Trophoblast cell (in vitro differentiated cells and primary cell): ENCODE measurements at regions not wholly inside any gene's neighbourhood (a gene's known extent, or its start where the extent isn't known, plus 50 kb on each side); places are given as distances from the start of the nearest gene placed in this dataset.
"Not testable (repeated sequence)": the region's sequence is repeated elsewhere in the genome, so short reads cannot be mapped to it uniquely, and the experiment has no call there.

ENCODE experiments used
- DNase-seq, 2 donors: peaks; one replicate each; pipeline ENCODE4 v3.0.0-alpha.2; 2016
- H2AFZ ChIP-seq: 2 replicates; pipeline ENCODE4 v1.6.1; 2013; ENCODE audit warnings: low read length, moderate library complexity, mild to moderate bottlenecking; ENCODE audit not compliant: insufficient read depth, poor library complexity
- H2AK5ac ChIP-seq: 2 replicates; pipeline ENCODE4 v1.6.1; 2013; ENCODE audit warnings: mild to moderate bottlenecking, low read length
- H2BK120ac ChIP-seq: 2 replicates; pipeline ENCODE4 v1.6.1; 2013; ENCODE audit warnings: low read length, mild to moderate bottlenecking, moderate library complexity; ENCODE audit not compliant: insufficient read depth, poor library complexity
- H2BK12ac ChIP-seq: 2 replicates; pipeline ENCODE4 v1.6.1; 2013; ENCODE audit warnings: mild to moderate bottlenecking, low read length, moderate library complexity
- H2BK5ac ChIP-seq: 2 replicates; pipeline ENCODE4 v1.6.1; 2013; ENCODE audit warnings: low read length, low read depth, moderate library complexity, mild to moderate bottlenecking; ENCODE audit not compliant: poor library complexity
- H3K14ac ChIP-seq: 2 replicates; pipeline ENCODE4 v1.6.1; 2013; ENCODE audit warnings: mild to moderate bottlenecking, low read length
- H3K18ac ChIP-seq: 2 replicates; pipeline ENCODE4 v1.6.1; 2013; ENCODE audit warnings: mild to moderate bottlenecking, low read length
- H3K23ac ChIP-seq: 2 replicates; pipeline ENCODE4 v1.6.1; 2013; ENCODE audit warnings: low read length
- H3K27ac ChIP-seq: 2 replicates; pipeline ENCODE4 v1.5.1; 2013; ENCODE audit warnings: low read depth, mild to moderate bottlenecking, inconsistent platforms, low read length, moderate library complexity
- H3K27me3 ChIP-seq: 2 replicates; pipeline ENCODE4 v1.6.1; 2013; ENCODE audit warnings: inconsistent platforms, mild to moderate bottlenecking, low read length, moderate library complexity; ENCODE audit not compliant: insufficient read depth
- H3K36me3 ChIP-seq, 2 experiments: 1 replicate in 1 of 2; 2 replicates in 1 of 2; pipeline ENCODE4 v1.6.1; 2013; ENCODE audit warnings: low read length in 2 of 2, mild to moderate bottlenecking in 2 of 2, moderate library complexity in 1 of 2; ENCODE audit not compliant: insufficient read depth in 2 of 2, control insufficient read depth in 1 of 2
- H3K4ac ChIP-seq: 2 replicates; pipeline ENCODE4 v1.6.1; 2013; ENCODE audit warnings: low read depth, mild to moderate bottlenecking, low read length, moderate library complexity
- H3K4me1 ChIP-seq, 2 experiments: 1 replicate in 1 of 2; 2 replicates in 1 of 2; pipeline ENCODE4 v1.6.1; 2013; ENCODE audit warnings: low read length in 2 of 2, mild to moderate bottlenecking in 2 of 2, moderate library complexity in 1 of 2; ENCODE audit not compliant: insufficient read depth in 2 of 2, control insufficient read depth in 1 of 2
- H3K4me2 ChIP-seq: 2 replicates; pipeline ENCODE4 v1.6.1; 2013; ENCODE audit warnings: inconsistent platforms, mild to moderate bottlenecking, low read length, moderate library complexity
- H3K4me3 ChIP-seq: 2 replicates; pipeline ENCODE4 v1.5.1; 2013; ENCODE audit warnings: mild to moderate bottlenecking, low read depth, low read length, inconsistent platforms
- H3K79me1 ChIP-seq: one replicate; pipeline ENCODE4 v1.6.1; 2013; ENCODE audit warnings: low read length
- H3K79me2 ChIP-seq: 2 replicates; pipeline ENCODE4 v1.6.1; 2013; ENCODE audit warnings: low read length, mild to moderate bottlenecking; ENCODE audit not compliant: control insufficient read depth, insufficient read depth, poor library complexity
- H3K9ac ChIP-seq: 2 replicates; pipeline ENCODE4 v1.6.1; 2013; ENCODE audit warnings: mild to moderate bottlenecking, low read length
- H3K9me3 ChIP-seq: 2 replicates; pipeline ENCODE4 v1.6.1; 2013; ENCODE audit warnings: low read depth, mild to moderate bottlenecking, control low read depth, inconsistent platforms, low read length; ENCODE audit not compliant: insufficient read depth
- H4K12ac ChIP-seq: 2 replicates; pipeline ENCODE4 v1.6.1; 2013; ENCODE audit warnings: low read depth, mild to moderate bottlenecking, low read length, moderate library complexity
- H4K8ac ChIP-seq: 2 replicates; pipeline ENCODE4 v1.6.1; 2013; ENCODE audit warnings: low read depth, mild to moderate bottlenecking, low read length, moderate library complexity
- H4K91ac ChIP-seq: one replicate; pipeline ENCODE4 v1.6.1; 2013; ENCODE audit warnings: low read depth, mild to moderate bottlenecking, low read length, moderate library complexity
- WGBS: extraction: QIAGEN DNeasy Blood & Tissue Kit; methylation state at CpG from one replicate; pipeline ENCODE4 v1.1.7; 2013; ENCODE audit warnings: missing lambda C conversion rate; ENCODE audit not compliant: insufficient read length, insufficient coverage; ENCODE audit errors: extremely low coverage; 5-methylcytosine and 5-hydroxymethylcytosine counted together

- Histone ChIP-seq H2BK5ac (no peak overlapping the region), H3K4me2 (no peak overlapping the region), H3K79me1 (no peaks in the 10 kb centered on the region), H3K4ac (no peak overlapping the region), H3K27ac (no peak overlapping the region), H3K4me1 (no peaks in the 10 kb centered on the region), H2AK5ac (no peak overlapping the region), H3K14ac (no peak overlapping the region), H3K36me3 (no peaks in the 10 kb centered on the region), H4K91ac (no peak overlapping the region), H4K8ac (no peak overlapping the region), H3K18ac (no peak overlapping the region), H2BK12ac (no peak overlapping the region), H3K9me3 (no peaks in the 10 kb centered on the region), H3K23ac (no peak overlapping the region), H2AFZ (no peak overlapping the region), H3K79me2 (no peaks in the 10 kb centered on the region), H2BK120ac (no peak overlapping the region), H4K12ac (no peak overlapping the region), H3K9ac (no peak overlapping the region), H3K4me3 (no peak overlapping the region), H3K27me3 (no peaks in the 10 kb centered on the region)
- no peak for DNase-seq
- WGBS, result no CpG with 5 or more reads among the region's 1 CpG
Observed at GRCh38 chr12:68482014-68482413, 128.7 kb upstream of the RAP1B start.

- Histone ChIP-seq H3K79me2 (no peaks in the 10 kb centered on the region), H3K79me1 (no peaks in the 10 kb centered on the region), H3K9me3 (no peaks in the 10 kb centered on the region), H3K4me1 (no peaks in the 10 kb centered on the region), H2BK120ac (no peak overlapping the region), H3K4me2 (no peak overlapping the region), H2BK5ac (no peak overlapping the region), H3K27ac (no peak overlapping the region), H4K91ac (no peak overlapping the region), H3K4ac (no peak overlapping the region), H3K36me3 (no peaks in the 10 kb centered on the region), H2AFZ (no peak overlapping the region), H3K18ac (no peak overlapping the region), H4K12ac (no peak overlapping the region), H3K14ac (no peak overlapping the region), H2AK5ac (no peak overlapping the region), H3K4me3 (no peak overlapping the region), H3K9ac (no peak overlapping the region), H2BK12ac (no peak overlapping the region), H3K23ac (no peak overlapping the region), H3K27me3 (no peaks in the 10 kb centered on the region), H4K8ac (no peak overlapping the region)
- WGBS, result no CpG with 5 or more reads among the region's 1 CpG
- no peak for DNase-seq
Observed at GRCh38 chr12:68482660-68483059, 128.0 kb upstream of the RAP1B start.

- no peak overlapping the region for H3K4ac ChIP-seq
- H3K4me2 ChIP-seq, result no peak overlapping the region
- no peak overlapping the region for H2AK5ac ChIP-seq
Observed at GRCh38 chr12:68483592-68484383, 126.9 kb upstream of the RAP1B start.

GRCh38 chr12:68484578-68484977 is 126.1 kb upstream of the RAP1B start:
- not testable (repeated sequence) for H2AFZ ChIP-seq
- no CpG with 5 or more reads among the region's 6 CpGs for WGBS

More at GRCh38 chr12:68483592-68484383, 126.9 kb upstream of the RAP1B start:
- Histone ChIP-seq H2BK12ac (no peak overlapping the region), H3K36me3 (no peaks in the 10 kb centered on the region), H4K8ac (no peak overlapping the region), H3K18ac (no peak overlapping the region), H3K4me1 (no peaks in the 10 kb centered on the region), H4K12ac (no peak overlapping the region), H3K79me1 (no peaks in the 10 kb centered on the region), H3K79me2 (no peaks in the 10 kb centered on the region), H2BK120ac (no peak overlapping the region), H3K4me3 (no peak overlapping the region), H2BK5ac (no peak overlapping the region), H3K27ac (no peak overlapping the region), H4K91ac (no peak overlapping the region), H3K27me3 (no peaks in the 10 kb centered on the region), H3K14ac (no peak overlapping the region), H3K9ac (no peak overlapping the region), H3K9me3 (no peaks in the 10 kb centered on the region), H3K23ac (no peak overlapping the region), H2AFZ (no peak overlapping the region)
- WGBS, result no CpG with 5 or more reads among the region's 4 CpGs
- DNase-seq, result no peak

More at GRCh38 chr12:68484578-68484977, 126.1 kb upstream of the RAP1B start:
- H2BK5ac ChIP-seq, H3K4me2 ChIP-seq, H3K79me2 ChIP-seq, H3K23ac ChIP-seq, H3K27ac ChIP-seq, H3K4me3 ChIP-seq, H4K12ac ChIP-seq, H4K8ac ChIP-seq, H3K4ac ChIP-seq, H2BK12ac ChIP-seq, H2BK120ac ChIP-seq, H3K4me1 ChIP-seq, H3K9me3 ChIP-seq, H4K91ac ChIP-seq, H3K9ac ChIP-seq, H3K36me3 ChIP-seq, H3K18ac ChIP-seq, DNase-seq, H2AK5ac ChIP-seq, H3K27me3 ChIP-seq, H3K79me1 ChIP-seq, H3K14ac ChIP-seq: not testable (repeated sequence)
